HUDEP-2 (cell line): ENCODE measurements at regions not wholly inside any gene's neighbourhood (a gene's known extent, or its start where the extent isn't known, plus 50 kb on each side); places are given as distances from the start of the nearest gene placed in this dataset.
A peak's percentile ranks its signal among the peaks of the same experiment; 100 is the strongest.

ENCODE experiments used
- DNase-seq, 76 experiments: peaks; one replicate each; lab custom pipeline; 2025; ENCODE audit not compliant: unreplicated experiment in 76 of 76; lab: John Stamatoyannopoulos, UW

DNA sequence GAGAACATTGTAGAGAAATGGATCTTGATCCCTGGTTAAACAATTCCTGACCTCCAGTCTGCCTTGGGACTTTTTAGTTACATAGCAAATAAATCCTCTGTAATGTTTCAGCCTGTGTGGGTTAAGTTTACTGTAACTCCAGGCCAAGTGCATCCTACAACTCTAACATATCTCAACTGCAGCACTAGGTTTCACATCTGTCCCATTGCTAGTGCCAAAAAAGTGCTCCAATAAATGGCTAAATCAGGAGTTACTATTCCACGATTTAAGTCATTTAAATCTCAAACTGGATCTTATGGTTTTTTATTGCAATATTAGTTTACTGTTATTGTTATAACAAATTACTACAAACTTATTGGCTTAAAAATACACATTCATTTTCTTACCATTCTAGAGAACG lies 479.6 kb downstream of the GPAM start:
- DNase-seq: no peak

- no peak for DNase-seq
Measured at GRCh38 chr10:111705021-111705420, 478.5 kb downstream of the GPAM start.

DNA sequence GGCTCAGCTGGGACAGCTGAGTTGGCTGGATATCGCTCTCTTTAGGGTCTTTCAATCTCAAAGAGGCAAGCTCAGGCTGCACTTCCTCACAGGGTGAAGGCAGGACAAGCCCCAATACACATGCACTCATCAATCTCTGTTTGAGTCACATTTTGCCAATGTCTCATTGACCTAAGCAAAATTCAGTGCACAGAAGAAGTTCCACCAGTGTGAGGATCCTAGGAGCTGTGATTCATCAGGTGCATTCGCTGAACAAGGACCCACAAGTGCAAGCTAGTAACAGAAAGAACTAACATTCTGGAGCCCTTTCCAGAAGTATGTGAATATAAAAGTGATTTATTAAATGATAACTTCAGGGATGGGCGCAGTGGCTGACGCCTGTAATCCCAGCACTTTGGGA lies 477.2 kb downstream of the GPAM start:
- no peak for DNase-seq

- DNase-seq: no peak
Measured at GRCh38 chr10:111707076-111707475, 476.5 kb downstream of the GPAM start.

- DNase-seq: no peak
Measured at GRCh38 chr10:111709603-111710002, 474.0 kb downstream of the GPAM start.

- no peak for DNase-seq
Measured at GRCh38 chr10:111716032-111716431, 467.5 kb downstream of the GPAM start.

DNA sequence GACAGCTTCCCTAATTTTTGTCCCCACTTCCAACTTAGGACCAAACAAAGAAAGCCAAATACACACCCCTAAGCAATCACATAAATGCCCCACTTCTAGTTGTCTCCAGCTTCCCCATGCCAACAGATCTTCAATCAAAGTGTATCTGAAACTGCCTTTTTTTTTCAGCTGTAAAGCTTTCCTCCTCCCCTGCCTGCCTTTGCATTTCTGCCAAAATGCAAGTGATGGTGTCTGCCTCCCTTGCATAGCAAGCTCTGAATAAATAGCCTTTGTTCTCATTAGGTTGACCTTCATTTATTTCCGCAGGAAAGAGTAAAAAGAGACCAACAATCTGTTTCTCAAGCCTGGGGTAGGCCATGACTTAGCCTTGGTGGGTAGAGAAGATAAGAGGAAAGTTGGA lies 459.4 kb downstream of the GPAM start:
- DNase-seq: no peak

DNA sequence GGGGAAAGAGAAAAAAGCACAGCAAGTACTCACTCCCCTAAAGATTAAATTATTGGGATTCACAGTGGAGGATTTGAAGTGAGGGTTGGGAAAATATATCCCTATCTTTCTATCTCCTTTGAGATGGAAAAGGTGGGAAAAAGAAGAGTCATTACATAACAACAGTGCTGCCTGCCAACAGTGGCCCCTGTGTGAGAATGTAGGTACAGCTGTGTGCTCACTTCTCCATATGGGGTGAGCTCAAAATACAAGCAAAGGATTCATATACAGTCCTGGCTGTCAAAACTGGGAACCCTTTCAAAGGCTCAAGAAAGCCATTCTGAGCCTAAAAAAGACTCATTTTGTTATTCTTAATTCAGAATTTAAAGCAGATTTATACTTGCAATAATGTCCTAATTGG lies 458.5 kb downstream of the GPAM start:
- no peak for DNase-seq

GRCh38 chr10:111732166-111732785 lies 451.3 kb downstream of the GPAM start:
- no peak for DNase-seq

DNA sequence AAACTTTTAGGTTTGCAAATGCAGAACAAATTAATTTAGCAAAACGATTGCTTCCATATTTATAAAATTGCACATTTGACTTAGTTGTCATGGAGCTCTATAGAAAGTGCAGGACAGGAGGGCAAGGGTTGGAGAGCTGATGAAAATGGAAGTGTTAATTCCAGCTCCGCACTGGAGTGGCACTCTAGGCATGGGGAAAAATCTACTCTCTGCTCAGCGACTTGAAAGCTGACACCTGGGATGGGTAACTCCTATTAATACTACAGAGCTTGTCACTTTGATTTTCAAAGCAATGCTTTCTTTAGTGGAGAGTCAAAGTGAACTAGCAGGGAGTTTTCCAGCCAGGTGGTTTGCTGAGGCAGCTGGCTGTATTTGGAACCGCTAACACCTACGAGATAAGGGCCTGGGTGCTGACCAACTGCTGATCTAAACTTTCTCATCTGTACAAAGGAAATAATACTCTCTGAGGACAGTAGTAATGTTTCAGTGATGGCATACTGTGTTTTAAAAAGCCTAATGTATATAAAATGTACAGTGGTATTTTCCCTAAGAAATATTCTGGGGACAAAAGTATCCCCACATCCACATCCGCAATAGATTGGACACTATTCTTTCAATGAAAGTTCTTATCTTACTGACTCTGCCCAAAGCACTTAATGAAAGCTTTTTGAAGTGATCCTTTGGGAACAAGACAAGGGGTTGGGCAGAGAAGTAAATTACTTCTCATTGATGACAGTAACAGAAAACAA lies 444.3 kb downstream of the GPAM start:
- DNase-seq: no peak

- DNase-seq: no peak
Measured at GRCh38 chr10:111739874-111740139, 443.8 kb downstream of the GPAM start.

- no peak for DNase-seq
Measured at GRCh38 chr10:111745982-111746381, 437.6 kb downstream of the GPAM start.

- no peak for DNase-seq
Measured at GRCh38 chr10:111747751-111748150, 435.8 kb downstream of the GPAM start.

DNA sequence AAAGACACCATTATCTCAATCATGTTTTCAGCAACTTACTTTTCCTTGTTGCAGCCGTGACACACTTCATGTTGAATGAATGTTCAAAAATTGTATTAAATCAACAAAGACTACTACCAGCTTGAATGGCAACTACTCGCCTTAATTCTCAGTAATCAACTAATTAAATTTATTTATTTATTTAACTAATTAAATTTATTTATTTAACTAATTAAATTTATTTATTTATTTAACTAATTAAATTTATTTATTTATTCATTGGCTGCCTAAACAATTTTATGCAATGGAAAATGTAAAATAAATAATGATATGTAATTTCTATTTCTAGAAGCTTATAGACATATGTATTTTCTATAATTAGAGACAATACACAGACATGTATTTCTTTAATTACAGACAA lies 435.4 kb downstream of the GPAM start:
- DNase-seq: no peak

GRCh38 chr10:111750165-111750849 lies 433.3 kb downstream of the GPAM start:
- DNase-seq: no peak

DNA sequence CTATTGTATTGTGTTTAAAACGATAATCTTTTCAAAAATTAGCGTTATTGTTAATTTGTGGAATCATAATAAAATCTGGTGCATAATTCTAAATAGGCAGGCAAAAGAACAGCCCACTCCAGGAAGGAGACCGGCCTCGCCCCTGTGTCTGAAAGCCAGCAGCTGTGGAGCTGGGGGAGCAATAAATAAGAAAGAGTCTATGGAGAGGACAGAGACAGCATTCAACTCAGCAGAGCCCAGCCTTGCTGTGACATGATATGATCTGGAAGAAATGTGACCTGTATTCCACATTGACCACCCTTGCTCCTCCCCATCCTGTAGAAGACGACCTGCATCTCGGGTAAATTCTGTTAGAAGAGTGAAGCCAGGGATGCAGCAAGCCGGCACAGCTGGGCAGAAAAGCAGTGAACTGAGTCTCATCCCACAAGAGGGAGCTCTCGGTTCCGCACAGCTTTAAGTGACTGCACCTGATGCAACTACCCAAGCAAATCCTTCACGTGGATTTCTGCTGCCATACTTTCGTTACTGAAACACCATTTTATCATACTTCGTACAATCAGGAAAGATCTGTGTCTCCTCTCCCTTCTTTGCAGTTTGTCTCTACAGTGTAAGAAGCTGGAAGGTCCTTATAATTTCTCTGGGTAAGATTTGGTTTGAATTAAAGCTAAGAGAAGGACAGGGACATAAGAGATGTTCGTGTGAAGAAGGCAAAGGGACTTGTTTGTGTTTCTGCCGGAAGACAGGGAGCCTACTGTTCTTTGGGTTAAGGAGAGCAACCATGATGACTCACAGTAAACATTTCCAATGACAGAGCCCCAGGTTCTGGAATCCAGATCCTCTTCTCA lies 427.1 kb downstream of the GPAM start:
- DNase-seq: peak in 11 of 76 experiments; percentile 1 to 37 (median 5)

DNA sequence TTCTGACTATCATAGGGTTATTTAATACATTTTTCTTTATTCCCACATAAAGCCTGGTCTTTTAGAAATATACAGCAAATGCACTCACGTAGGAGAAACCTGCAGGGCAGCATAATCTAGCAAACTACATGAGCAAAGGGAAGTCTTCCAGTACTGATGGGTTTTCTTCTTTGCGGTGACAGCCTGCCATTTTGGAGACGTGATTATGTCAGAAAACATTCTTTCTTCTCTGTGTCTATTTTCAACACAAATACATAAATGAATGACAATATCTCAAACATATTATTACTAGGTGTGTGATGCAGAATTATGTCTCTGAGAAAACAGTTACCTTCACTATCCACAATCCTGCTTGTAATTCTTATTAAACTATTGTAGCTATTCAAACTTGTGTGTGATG lies 425.0 kb downstream of the GPAM start:
- DNase-seq: no peak

- no peak for DNase-seq
Measured at GRCh38 chr10:111762114-111762513, 421.5 kb downstream of the GPAM start.

DNA sequence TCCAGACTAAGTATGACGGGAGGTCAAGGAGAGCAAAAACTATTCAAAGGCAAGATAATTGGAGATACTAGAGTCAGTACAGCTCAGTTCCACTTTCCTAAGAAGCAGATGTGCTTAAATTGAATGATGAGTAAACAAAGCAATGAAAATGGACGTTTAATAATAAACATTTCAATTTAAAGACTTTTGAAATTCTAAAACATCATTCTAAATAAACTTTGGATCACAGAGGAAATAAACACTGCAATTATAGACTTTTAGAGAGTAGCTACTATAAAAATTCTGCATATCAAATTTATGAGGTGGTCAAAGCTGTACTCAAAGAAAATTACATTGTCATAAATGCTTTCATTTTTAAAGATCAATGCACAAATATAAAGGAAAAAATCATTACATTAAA lies 418.3 kb downstream of the GPAM start:
- no peak for DNase-seq

GRCh38 chr10:111766464-111766863 lies 417.1 kb downstream of the GPAM start:
- no peak for DNase-seq

DNA sequence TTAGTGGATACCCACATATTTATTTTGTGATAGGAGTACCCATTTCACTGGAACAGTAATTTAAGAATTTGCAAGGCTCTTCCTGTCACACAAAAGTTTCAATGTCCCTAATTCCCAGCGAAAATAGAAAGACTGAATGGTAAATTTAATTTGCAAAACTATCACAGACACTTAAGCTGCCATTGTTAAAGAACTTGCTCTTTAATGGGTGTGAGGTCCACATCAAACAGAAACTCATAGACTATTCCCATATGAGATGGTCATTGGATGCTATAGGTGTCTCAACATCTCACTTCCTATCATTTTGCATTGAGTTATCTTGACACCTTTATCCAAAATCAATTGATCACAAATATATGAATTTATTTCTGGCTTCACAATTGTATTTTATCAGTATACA lies 415.9 kb downstream of the GPAM start:
- no peak for DNase-seq
